ENCODE measurements at regions not wholly inside any gene's neighbourhood (a gene's known extent, or its start where the extent isn't known, plus 50 kb on each side); places are given as distances from the start of the nearest gene placed in this dataset.
A peak's percentile ranks its signal among the peaks of the same experiment; 100 is the strongest.
"Not testable (repeated sequence)": the region's sequence is repeated elsewhere in the genome, so short reads cannot be mapped to it uniquely, and the experiment has no call there.

DNA sequence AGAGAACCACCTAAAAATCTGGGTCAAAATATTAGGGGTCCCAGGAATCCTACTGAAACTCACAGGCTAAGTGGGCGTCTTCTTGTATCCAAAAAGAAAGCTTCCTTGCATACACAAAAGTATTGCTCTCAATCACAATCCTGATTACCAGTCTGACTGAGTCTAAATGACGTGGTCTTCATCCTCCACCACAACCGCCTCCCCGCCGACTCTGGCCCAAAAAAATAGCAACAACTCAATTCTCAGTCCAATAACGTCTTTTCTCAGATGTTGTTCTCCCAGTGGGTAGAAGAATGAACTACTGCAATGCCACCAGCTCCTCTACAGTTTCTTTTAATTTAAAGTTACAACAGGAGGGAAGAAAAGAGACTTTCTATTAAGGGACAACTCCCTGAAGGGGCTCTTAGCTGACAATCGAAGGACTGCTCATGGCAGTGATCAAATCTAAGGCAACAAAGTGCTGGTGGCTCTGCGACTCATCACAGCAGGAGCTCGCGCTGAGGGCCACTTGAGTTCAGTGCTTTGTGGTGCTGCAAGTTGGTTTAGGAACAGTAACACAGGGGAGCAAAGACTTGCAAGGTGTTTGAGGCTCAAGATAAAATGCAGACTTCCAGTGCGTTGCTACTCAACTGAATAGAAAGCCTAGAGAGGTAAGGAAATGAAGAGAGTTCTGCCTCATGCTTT is 394.1 kb downstream of the BCAT1 start:
- DNase-seq, result no peak

DNA sequence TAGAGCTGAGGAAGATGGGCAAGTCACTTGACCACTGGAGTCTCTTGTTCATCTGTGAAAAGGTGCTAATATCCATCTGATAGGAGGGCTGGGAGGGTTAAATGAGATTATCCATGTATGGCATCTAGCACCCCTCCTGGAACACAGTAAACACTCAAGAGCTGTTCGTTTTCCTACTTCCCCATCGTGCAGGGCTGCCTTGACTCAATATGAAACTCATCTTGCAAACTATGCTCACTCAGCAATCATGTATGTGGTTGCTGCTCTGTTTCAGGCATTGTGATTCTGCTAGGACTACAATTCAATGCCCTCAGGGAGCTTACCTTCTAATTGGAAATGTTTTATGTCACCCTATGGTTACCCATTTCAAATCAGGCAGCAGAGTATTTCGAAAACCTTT is 395.6 kb downstream of the BCAT1 start:
- DNase-seq, result no peak

DNA sequence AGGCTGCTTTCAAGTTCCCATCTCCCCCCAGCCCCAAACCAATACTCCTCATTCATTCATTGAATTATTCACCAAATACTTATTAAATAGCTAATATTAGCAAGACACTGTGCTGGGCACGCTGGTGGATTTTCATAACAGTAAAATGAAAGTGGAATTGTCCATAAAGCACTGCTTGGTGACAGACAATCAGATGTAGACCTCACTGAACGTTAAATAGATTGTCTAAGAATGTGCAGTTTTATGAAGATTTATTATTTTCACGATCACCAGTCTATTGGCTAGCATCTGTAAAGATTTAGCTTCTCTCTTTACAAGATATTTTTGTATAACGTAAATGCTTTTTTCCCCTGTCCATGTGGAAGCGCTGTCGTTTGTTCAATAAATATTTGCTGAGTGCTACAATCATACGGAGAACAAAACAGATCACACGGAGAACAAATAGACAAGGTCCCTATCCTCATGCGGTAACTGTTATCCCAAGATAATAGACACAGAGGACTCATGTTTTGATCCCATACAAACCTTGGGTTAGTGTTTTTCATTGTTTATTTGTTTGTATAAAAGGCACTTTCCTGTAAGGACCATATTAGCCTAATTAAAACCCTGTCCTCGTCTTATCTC is 397.6 kb downstream of the BCAT1 start:
- DNase-seq, result no peak

DNA sequence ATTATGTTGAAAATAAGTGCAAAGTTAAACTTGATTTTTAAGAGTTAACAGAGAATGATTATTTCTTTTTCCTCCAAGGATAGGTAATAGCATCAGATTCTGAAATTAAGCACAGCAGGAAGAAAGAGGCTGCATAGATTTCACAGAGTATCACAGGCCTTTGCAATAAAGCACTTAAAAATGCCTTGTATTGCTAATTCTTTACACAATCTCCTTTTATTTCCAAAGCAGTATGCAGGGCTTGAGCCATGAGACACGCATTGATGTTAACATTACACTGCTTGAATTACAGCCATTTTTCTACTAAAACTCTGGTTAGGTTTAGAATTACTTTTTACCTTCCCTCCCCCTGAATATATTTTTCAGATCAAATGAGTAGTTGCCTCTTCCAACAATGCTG is 398.3 kb downstream of the BCAT1 start:
- no peak for DNase-seq

DNA sequence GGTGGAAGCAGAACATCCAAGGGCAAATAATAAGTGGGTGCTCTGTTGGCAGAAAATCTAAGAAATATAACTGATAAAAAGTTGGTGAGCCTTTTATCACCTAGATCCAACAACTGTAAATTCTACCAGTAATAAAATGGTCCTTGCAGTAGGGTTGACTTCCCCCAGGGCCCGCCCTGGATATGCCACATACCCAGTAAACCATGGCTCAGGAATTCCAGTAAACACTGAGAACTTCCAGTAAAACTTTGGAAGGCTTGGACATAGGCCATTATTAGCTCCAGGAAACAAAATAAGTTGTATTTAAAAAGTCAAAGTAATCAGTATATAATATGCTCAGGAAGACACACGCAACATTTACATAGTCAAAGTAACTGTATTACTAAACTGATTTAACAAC is 402.2 kb downstream of the BCAT1 start:
- DNase-seq, result no peak

DNA sequence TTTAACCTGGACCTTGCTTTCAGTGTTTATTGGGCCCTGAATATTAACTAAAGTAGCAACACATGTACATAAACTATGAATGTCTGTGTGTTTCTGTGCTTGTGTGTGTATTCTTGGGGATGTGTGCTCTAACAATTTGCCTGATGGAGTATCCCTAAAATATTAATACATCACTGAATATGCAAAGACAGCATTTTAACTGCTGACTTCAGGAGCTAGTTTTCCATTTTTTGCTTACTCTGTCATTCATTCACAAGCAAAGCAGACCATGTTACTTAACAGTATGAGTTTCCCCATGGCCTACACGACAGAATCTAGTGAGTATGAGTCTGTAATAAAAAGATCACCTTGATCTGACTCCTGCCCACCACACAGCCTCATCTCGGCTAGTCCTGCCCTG is 402.8 kb downstream of the BCAT1 start:
- no peak for DNase-seq

DNA sequence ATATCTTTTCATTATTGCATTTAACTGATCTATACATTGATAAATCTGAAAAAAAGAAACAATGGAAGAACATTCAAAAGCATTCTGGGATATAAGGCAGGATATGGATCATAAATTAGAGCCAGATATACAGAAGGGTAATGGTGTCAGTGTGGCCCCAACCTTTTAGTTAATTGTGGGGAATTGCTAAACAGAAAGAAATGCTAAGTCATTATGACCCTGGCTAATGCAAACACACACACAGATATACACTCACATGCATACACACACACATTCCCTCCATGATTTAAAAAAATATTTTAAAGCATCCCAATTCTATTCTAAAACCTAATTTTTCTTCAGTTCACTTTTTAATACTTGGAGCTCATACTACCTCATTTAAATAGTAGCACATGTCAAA is 404.5 kb downstream of the BCAT1 start:
- DNase-seq, result no peak

DNA sequence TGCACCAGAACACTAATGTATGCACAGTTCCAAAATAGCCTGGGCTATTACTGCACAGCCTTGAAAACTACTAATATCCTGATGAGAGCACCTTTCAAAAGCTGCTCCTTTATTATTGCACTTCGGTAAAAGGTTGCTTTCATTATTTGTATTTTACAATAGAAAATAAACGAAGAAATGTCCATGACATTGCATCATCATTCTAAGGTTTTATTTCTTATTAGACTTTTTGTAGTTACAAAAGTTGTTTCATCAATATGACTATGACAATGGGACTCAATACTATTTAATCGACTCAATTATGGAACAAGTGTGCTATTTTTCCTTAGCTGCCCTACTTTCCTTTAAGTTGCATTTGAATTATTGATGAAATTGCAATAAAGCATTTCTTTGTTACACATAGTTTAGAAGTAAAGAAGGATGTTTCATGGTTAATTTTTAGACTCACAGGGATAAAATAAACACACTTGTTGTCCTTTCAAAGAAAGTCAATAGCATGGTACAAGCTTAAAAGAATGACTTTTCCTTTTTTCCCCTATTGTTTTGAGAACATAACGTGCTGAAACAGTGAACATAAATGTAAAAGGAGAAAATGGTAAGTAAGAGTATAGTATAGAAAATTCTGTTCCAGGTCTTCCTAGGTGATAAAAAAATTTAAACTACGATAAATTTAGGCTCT is 407.6 kb downstream of the BCAT1 start:
- DNase-seq, result no peak

DNA sequence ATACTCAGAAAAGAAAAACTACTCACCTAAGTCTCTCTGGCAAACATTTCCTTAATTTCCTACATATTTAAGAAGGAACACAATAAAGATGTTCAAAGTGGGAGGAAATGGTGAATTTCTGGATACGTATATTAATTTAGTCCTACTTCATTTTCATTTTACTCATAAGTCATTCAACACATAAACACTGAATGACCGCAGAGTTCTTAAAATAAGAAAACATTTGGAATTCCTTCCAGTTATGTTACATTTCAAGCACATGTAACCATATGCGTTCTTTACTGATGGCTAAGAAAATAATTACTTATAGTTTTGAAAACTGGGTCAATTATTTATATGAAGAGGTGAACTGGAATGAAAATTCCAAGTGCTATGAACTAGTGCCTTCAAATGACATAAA is 409.3 kb downstream of the BCAT1 start:
- DNase-seq, result no peak

DNA sequence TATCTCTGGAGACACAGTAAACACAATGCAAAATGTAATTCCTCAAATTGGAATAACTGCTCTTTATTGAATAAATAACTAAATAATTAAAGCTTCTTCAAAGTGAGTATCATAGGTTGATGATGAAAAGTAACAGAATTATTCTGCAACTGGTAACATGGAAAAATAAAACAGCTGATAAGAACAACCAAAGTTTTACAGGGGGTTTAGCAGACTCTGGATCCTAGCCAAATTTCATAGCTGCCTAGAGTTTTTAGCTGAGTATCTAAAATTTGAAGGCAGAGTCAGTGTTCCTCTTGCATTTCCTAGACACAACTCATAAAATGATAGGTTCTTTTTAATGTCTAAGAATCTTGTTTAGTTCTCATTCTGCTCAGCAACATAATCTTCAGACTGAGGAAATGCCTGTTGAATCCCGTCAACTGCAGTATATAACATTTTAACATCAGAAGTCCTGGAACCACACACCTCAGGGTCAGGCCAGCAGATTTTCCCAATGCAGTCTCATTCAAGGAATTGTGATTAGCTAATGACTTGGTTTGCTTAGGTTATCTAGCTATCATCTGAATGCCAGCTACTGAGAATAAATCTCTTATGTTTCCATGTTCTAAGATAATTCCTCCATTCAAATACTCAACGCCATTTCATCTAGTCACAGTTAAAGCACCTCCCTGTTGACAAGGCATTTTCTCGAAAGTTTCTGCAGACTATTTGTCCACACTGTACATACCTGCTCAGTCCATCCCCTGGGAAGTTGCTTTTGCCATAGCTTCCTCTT is 411.6 kb downstream of the BCAT1 start:
- no peak for DNase-seq

DNA sequence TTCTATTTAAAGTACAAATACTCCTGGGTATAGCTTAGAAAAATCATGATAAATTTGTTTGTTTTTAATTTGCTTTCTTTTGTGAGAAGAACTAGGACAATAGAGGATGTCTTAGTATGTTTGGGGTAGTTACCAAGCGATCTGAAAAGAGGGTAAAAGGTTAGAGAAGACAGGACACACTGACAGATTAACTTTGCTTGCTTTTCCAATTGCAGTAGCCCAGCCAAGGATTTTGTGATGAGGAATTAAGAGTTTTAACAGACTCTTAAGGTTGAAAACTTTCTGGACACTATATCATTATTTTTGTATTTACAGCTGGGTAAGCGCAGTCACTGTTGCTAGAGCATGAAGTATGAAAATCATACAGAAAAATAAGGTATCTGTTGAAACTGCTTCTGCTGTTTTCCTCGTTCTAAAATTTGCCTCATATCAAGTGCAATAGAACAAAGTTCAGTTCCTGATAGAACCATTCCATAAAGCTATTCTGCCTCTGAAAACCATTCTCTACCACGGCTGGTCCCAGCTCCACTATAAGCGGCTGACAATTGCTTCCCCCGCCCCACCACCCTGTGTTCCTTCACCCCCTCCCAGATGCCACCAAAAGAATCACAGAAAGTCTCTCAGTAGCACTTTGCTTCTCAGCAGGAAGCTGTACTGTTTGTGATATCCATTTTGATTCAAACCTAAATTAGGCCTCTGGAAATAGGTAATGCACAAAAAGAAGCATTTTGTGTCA is 413.4 kb downstream of the BCAT1 start:
- no peak for DNase-seq

DNA sequence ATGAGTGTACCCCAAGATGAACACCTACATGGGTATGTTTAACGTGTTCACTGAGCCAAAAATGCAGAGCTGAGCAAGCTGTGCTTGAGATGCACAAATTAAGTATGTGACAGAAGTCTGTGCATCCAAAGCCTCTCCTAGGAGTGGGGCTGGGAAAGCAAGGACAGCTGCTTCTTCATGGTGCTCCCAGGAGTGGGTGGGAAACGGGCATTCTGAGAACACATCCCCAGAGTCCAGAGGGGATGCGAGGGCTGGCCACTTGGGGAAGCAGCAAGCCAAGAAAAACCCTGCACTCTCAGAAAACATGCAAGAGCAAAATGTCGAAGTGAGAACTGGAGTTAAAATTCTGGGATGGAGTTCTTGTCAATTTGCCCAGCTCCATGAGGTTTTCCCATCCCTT is 414.3 kb downstream of the BCAT1 start:
- DNase-seq, result peak; percentile 60

DNA sequence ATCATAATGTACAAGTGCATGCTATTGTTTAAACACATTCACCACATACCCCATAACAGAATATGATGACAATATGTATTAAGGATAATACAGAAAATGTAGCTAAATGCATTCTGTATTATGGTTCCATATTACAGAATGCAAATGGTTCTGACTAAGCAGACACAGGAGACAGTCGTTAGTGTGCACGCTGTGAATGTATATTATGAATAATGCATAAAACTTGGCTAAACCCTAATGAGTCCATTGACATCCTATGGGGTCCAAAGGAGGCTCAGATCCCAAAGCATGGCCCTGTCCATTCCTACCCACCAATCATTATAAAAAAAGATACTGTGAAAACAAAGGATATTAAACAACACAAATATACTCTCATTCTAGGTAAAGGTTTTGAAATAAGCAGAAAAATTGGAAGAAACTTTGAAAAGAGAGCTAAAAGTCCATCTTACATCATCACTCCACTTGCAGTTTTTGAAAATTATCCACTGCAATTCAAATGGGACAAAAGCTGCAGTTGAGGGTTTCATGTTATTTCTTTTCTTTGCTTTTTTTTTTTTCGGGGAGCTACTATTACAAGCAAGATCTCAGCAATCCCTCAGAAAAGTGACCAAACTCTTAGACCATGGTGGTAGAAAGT is 415.1 kb downstream of the BCAT1 start:
- DNase-seq, result no peak

DNA sequence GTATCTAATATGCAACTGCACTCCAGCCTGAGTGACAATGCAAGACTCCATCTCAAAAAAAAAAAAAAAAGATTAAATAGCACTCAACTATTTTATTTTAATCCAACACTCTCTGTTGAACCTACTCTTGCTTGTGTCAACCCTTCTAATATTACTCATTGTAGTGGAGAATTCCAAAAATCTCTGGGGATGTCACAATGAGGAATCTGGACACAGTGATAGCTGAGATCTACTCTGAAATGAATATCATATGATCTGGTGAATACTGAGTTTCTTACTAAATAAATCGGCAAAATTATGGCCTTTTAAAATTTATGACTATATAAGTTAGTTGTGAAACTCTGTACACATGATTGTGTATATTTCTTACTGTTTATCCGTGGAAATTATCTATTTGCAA is 418.2 kb downstream of the BCAT1 start:
- DNase-seq, result no peak

DNA sequence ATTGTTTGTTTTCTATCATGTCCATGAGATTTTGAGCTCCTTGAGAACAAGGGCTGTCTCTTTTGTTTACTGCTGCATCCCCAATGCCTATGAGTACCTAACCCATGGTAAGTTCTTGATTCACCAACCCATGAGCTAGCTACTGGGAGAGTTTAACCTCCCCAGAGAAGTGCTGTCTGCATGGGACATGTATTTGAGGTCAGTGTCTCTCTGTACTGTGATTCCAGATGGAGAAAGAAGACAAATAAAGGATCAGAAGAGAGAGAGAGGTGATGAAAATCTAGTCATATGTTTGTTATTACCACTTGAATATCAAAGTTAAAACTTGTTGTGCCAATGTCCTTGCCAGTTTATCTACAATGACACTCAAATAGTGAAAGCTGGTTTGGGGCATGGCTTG is 421.8 kb downstream of the BCAT1 start:
- no peak for DNase-seq

DNA sequence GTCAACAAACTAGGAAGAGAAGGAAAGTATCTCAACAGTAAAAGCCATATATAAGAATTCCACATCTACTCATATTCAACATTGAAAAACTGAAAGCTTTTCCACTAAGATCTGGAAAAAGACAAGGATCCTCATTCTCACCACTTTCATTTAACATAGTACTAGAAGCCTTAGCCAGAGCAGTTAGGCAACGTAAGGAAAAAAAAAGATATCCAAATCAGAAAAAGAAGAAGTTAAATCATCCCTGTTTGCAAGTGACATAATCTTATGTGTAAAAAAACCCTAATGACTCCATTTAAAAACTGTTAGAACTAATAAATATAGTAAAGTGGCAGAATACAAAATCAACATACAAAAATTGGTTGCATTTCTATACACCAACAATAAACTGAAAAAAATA is 426.2 kb downstream of the BCAT1 start:
- DNase-seq, result no peak

DNA sequence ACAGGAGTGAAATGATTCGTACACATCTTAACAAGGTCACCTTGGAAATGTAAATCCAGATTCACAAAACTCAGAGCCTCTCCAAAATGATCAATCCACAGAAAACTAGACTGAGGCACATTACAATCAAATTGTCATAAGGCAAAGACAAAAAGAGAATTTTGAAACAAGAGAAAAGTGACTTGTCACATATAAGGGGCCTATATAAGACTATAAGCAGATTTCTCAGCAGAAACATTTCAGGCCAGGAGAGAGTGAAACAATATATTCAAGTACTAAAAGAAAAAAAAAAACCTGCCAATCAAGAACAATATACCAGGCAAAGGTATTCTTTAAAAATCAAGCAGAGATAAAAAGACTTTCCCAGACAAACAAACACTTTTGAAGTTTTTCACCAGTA is 429.1 kb downstream of the BCAT1 start:
- DNase-seq, result no peak

DNA sequence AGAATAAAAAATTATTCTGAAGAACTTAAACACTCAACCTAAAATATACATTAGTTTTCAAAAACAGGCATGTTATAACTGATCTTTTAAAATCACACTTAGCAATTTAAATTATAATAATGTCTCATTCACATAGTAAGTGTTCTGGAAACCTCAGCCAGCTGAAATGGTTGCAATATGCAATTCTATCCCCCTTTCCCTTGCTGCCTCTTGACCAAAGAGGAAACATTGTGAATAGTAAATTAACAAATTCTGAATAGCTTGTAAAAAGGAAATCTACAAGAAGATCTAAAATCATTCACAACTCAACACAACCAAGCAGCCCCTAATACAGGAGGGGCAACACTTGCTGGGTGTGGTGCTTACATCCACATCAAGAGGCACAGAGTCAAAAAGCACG is 431.9 kb downstream of the BCAT1 start:
- DNase-seq, result no peak

DNA sequence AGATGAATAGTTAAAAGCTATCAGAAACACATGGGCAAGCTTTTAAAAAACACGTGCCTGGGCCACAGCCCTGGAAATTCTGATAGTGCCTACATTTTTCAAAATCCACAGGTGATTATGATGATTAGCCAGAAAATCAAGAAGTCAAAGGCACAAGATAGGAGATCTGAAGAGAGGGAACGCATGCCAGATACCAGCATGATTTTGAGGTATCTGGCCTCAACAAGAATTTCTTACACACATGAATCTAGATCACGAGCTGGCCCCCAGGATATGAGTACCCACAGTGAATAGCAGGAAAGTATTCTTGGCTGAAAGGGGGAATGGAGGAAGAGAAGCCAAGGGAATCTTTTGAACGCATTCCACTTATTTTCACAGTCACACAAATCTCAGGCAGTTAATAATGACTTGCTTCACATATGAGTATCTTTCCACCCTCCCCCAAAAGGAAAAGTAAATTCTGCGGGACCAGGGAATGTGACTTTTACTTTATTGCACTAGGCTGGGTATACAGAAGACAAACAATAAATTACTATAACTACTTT is 438.2 kb downstream of the BCAT1 start:
- no peak for DNase-seq

DNA sequence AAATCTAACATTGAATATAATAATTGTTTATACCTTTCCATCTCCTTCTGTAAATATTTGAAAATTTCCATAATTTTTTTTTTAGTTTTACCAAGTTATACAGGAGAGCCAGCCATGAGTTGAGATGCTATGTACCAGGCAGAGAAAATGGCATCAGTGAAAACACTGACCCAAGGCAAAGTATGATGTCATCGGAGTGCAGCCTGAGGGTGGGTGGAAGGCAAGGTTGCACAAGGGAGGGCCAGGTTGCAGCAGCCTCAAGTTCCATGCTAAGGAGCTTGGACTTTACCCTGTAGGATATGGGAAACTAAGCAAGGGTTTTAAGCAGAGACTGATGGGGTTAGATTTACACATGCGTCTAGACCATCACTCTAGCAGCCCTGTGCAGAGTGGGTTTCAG is 441.1 kb downstream of the BCAT1 start:
- DNase-seq, result no peak

DNA sequence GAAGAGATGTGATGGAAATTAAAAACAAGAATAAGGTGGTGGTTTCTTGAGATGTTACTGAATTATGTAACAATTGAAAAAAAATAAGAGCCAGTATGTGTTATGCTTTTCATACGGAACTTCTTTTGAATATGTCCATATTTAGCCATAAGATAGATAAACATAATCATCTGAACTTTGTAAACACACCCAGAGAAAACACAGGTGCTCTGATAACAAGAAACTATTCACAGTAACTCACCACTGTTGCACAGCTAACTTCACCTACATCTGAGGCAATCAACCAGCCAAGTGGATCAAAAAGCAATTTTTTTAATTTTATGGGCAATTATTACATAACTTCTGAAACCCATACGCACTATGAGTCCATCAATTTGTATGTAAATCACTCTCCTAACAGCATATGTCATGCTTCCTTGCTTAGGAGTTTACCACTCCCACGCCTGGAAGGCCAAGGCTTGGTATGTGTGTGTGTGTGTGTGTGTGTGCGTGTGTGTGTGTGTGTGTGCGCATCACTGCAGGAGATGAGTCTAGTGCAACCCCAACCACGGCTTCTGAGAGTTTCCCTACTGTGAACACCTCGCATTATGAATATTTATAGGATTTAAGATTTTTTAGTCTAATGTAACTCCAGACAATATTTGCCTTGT is 443.4 kb downstream of the BCAT1 start:
- no peak for DNase-seq

DNA sequence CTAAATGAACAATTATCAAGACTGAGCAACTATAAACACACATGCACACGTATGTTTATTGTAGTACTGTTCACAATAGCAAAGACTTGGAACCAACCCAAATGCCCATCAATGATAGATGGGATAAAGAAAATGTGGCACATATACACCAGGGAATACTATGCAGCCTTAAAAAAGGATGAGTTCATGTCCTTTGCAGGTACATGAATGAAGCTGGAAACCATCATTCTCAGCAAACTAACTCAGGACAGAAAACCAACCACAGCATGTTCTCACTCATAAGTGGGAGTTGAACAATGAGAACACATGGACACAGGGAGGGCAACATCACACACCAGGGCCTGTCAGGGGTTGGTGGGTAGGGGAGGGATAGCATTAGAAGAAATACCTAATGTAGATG is 445.4 kb downstream of the BCAT1 start:
- DNase-seq, result not testable (repeated sequence)
